ENCODE measurements at regions not wholly inside any gene's neighbourhood (a gene's known extent, or its start where the extent isn't known, plus 50 kb on each side); places are given as distances from the start of the nearest gene placed in this dataset.

GRCh38 chr6:9499709-9500108 is 915.2 kb downstream of the TFAP2A start:
- TF ChIP-seq REST (IDR thresholded peaks at IDR 0.05; ENCODE audit: insufficient read depth in 1 of 2, low read depth in 2 of 2, low read length in 2 of 2) (no peak), SIN3A (IDR thresholded peaks at IDR 0.05; ENCODE audit: borderline replicate concordance, insufficient read depth, low read length) (no peak), POLR2AphosphoS5 (IDR thresholded peaks at IDR 0.05; ENCODE audit: low read depth, low read length) (no peak), FOXP2 (optimal IDR thresholded peaks at IDR 0.05; ENCODE audit: borderline replicate concordance, extremely low read depth, extremely low read length, insufficient read depth) (no peak), TAF1 (IDR thresholded peaks at IDR 0.05; ENCODE audit: borderline replicate concordance, insufficient read depth, low read length) (no peak)

- no peak for TF ChIP-seq SIN3A (IDR thresholded peaks at IDR 0.05; ENCODE audit: borderline replicate concordance, insufficient read depth, low read length)
- TF ChIP-seq REST (IDR thresholded peaks at IDR 0.05; ENCODE audit: insufficient read depth in 1 of 2, low read depth in 2 of 2, low read length in 2 of 2) = no peak
These were observed 918.0 kb downstream of the TFAP2A start for GRCh38 chr6:9496837-9497236.

- TF ChIP-seq SIN3A (IDR thresholded peaks at IDR 0.05; ENCODE audit: borderline replicate concordance, insufficient read depth, low read length) (no peak), POLR2AphosphoS5 (IDR thresholded peaks at IDR 0.05; ENCODE audit: low read depth, low read length) (no peak), FOXP2 (optimal IDR thresholded peaks at IDR 0.05; ENCODE audit: borderline replicate concordance, extremely low read depth, extremely low read length, insufficient read depth) (no peak), TAF1 (IDR thresholded peaks at IDR 0.05; ENCODE audit: borderline replicate concordance, insufficient read depth, low read length) (no peak)
These were observed 920.0 kb downstream of the TFAP2A start for GRCh38 chr6:9494864-9495263.

GRCh38 chr6:9492790-9493189 is 922.1 kb downstream of the TFAP2A start:
- TF ChIP-seq FOXP2 (optimal IDR thresholded peaks at IDR 0.05; ENCODE audit: borderline replicate concordance, extremely low read depth, extremely low read length, insufficient read depth) (no peak), SIN3A (IDR thresholded peaks at IDR 0.05; ENCODE audit: borderline replicate concordance, insufficient read depth, low read length) (no peak), TAF1 (IDR thresholded peaks at IDR 0.05; ENCODE audit: borderline replicate concordance, insufficient read depth, low read length) (no peak)

- no peak for TF ChIP-seq TAF1 (IDR thresholded peaks at IDR 0.05; ENCODE audit: borderline replicate concordance, insufficient read depth, low read length)
- TF ChIP-seq FOXP2 (optimal IDR thresholded peaks at IDR 0.05; ENCODE audit: borderline replicate concordance, extremely low read depth, extremely low read length, insufficient read depth) = no peak
- TF ChIP-seq REST (IDR thresholded peaks at IDR 0.05; ENCODE audit: insufficient read depth in 1 of 2, low read depth in 2 of 2, low read length in 2 of 2) = no peak
- no peak for TF ChIP-seq POLR2AphosphoS5 (IDR thresholded peaks at IDR 0.05; ENCODE audit: low read depth, low read length)
- TF ChIP-seq SIN3A (IDR thresholded peaks at IDR 0.05; ENCODE audit: borderline replicate concordance, insufficient read depth, low read length) = no peak
These were observed 927.7 kb downstream of the TFAP2A start for GRCh38 chr6:9487128-9487527.

- TF ChIP-seq TAF1 (IDR thresholded peaks at IDR 0.05; ENCODE audit: borderline replicate concordance, insufficient read depth, low read length) (no peak), REST (IDR thresholded peaks at IDR 0.05; ENCODE audit: insufficient read depth in 1 of 2, low read depth in 2 of 2, low read length in 2 of 2) (no peak), POLR2AphosphoS5 (IDR thresholded peaks at IDR 0.05; ENCODE audit: low read depth, low read length) (no peak), SIN3A (IDR thresholded peaks at IDR 0.05; ENCODE audit: borderline replicate concordance, insufficient read depth, low read length) (no peak), FOXP2 (optimal IDR thresholded peaks at IDR 0.05; ENCODE audit: borderline replicate concordance, extremely low read depth, extremely low read length, insufficient read depth) (no peak)
These were observed 928.9 kb downstream of the TFAP2A start for GRCh38 chr6:9485992-9486391.

Measured in PFSK-1 (cell line).